ENCODE measurements at regions not wholly inside any gene's neighbourhood (a gene's known extent, or its start where the extent isn't known, plus 50 kb on each side); places are given as distances from the start of the nearest gene placed in this dataset.
A peak's percentile ranks its signal among the peaks of the same experiment; 100 is the strongest.

GRCh38 chr4:166229799-166230198 is 356.8 kb downstream of the TLL1 start:
- H3K4me1 Mint-ChIP-seq: no peaks in the 10 kb centered on the region
- no peaks in the 10 kb centered on the region for H3K36me3 Mint-ChIP-seq
- no peak for ATAC-seq (replicated peaks)
- H3K9me3 Mint-ChIP-seq: peaks cover 0 to 5% of the 10 kb centered on the region in 2 donors
- H3K27me3 Mint-ChIP-seq: no peaks in the 10 kb centered on the region
- H3K4me3 Mint-ChIP-seq: no peak overlapping the region
- no peak for DNase-seq
- no peak overlapping the region for H3K27ac Mint-ChIP-seq

DNA sequence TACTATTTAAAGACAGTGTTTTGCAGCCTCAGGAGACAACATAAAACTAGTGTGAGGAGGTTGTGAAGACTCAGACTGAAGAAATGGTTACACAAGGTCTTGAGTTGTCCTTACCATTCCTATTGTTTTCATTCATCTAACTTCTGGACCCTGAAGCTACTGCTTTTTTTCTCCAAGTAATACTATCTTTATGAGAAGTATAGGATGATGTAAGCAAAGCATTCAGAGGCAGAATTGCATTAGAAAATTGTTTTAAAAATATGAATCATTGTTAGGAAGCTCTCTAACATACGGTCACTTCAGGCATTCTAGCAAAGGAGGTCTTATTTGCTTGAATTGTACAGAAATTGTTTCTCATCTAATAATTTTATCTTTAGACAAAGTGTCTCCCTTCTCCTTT is 357.8 kb downstream of the TLL1 start:
- H3K27me3 Mint-ChIP-seq: no peaks in the 10 kb centered on the region
- peaks cover 0 to 5% of the 10 kb centered on the region in 2 donors for H3K9me3 Mint-ChIP-seq
- H3K4me1 Mint-ChIP-seq: no peaks in the 10 kb centered on the region
- ATAC-seq (replicated peaks) (no peak), DNase-seq (no peak)
- no peak overlapping the region for H3K27ac Mint-ChIP-seq
- no peaks in the 10 kb centered on the region for H3K36me3 Mint-ChIP-seq
- H3K4me3 Mint-ChIP-seq: no peak overlapping the region

DNA sequence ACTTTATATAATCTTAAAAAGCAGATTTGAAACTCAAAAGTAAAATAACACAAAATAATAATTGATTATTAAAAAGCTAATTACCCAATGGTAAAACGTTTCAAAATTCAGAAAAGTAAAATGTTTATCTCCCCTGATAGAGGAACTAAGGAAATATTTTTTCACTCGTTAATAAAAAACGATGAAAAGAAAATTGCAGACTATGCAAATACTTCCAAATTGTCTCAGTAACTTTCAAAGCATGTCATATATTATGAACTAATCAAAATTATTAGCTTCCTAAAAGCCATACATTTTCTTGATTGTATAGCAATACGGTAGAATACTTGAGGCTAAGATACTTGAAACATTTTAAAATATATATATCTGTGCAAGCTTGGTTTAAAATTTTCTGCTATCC is 366.3 kb downstream of the TLL1 start:
- peaks cover 0 to 8% of the 10 kb centered on the region in 2 donors for H3K9me3 Mint-ChIP-seq
- H3K4me3 Mint-ChIP-seq: no peak overlapping the region
- H3K27me3 Mint-ChIP-seq: no peaks in the 10 kb centered on the region
- no peaks in the 10 kb centered on the region for H3K4me1 Mint-ChIP-seq
- ATAC-seq (replicated peaks) (no peak), DNase-seq (no peak)
- H3K36me3 Mint-ChIP-seq: no peaks in the 10 kb centered on the region
- H3K27ac Mint-ChIP-seq: no peak overlapping the region

GRCh38 chr4:166252487-166253402 is 379.7 kb downstream of the TLL1 start:
- ATAC-seq (replicated peaks) (no peak), DNase-seq (no peak)
- Mint-ChIP-seq H3K27me3 (no peaks in the 10 kb centered on the region), H3K9me3 (no peaks in the 10 kb centered on the region), H3K27ac (no peak overlapping the region), H3K4me1 (no peaks in the 10 kb centered on the region), H3K4me3 (no peak overlapping the region), H3K36me3 (no peaks in the 10 kb centered on the region)

DNA sequence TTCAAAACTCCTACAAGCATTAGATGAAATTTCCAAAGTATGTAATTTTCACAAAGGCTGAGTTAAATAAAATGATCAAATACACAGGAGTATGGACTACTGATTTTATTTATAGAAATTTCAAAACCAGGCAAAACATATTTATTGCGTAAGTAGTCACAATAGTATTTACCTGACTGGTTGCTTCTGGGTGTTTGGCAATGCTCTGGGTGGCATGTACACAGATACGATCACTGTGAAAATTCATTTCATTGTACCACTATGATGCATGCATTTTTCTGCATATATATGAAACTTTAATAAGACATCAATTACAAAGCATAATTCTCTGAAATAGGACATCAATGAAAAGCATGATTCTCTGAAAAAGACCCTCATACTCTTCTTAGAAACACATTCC is 384.2 kb downstream of the TLL1 start:
- no peaks in the 10 kb centered on the region for H3K27me3 Mint-ChIP-seq
- H3K27ac Mint-ChIP-seq: no peak overlapping the region
- H3K9me3 Mint-ChIP-seq: no peaks in the 10 kb centered on the region
- DNase-seq (no peak), ATAC-seq (replicated peaks) (no peak)
- no peak overlapping the region for H3K4me3 Mint-ChIP-seq
- no peaks in the 10 kb centered on the region for H3K4me1 Mint-ChIP-seq
- no peaks in the 10 kb centered on the region for H3K36me3 Mint-ChIP-seq

DNA sequence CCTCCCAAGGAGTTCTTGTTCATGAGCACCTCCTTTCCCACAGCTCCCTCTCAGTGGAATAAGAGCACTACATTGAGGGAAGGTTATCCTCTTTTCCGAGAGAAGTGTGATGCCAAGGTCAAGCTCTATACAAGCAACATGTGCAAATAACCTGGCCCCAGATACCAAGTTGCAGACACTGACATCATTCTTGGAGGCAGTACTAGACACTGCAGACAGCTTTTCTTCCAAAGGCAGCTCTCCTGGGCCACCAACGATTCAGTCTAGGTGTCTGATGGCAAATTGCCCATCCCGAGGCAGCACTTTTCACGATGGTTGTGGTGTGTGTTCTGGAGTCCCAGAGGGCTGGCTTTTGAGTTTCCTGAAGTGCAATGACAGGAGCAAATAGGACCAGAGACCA is 384.9 kb downstream of the TLL1 start:
- ATAC-seq (replicated peaks) (peak in 1 of 2 donors; percentile 23), DNase-seq (no peak)
- no peaks in the 10 kb centered on the region for H3K4me1 Mint-ChIP-seq
- H3K27me3 Mint-ChIP-seq: no peaks in the 10 kb centered on the region
- H3K4me3 Mint-ChIP-seq: no peak overlapping the region
- H3K36me3 Mint-ChIP-seq: no peaks in the 10 kb centered on the region
- no peaks in the 10 kb centered on the region for H3K9me3 Mint-ChIP-seq
- no peak overlapping the region for H3K27ac Mint-ChIP-seq

DNA sequence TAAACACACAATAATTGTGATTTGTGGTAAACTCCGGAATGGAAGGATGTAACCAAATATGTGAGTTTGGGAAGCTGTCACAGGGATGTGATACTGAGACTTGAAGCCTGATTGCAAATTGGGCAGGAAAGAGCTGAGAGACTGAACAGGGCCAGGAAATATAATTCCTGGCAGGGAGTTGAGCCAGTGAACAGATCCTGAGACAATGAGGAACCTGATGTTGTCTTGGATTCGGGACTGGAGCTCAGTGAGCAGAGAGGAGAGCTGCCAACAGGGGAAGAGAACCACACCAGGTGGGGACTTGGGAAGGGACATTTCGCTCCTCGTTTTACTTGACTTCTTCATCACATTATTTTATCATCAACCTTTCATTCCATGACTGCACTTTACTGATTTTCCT is 386.0 kb downstream of the TLL1 start:
- no peak overlapping the region for H3K4me3 Mint-ChIP-seq
- no peaks in the 10 kb centered on the region for H3K4me1 Mint-ChIP-seq

DNA sequence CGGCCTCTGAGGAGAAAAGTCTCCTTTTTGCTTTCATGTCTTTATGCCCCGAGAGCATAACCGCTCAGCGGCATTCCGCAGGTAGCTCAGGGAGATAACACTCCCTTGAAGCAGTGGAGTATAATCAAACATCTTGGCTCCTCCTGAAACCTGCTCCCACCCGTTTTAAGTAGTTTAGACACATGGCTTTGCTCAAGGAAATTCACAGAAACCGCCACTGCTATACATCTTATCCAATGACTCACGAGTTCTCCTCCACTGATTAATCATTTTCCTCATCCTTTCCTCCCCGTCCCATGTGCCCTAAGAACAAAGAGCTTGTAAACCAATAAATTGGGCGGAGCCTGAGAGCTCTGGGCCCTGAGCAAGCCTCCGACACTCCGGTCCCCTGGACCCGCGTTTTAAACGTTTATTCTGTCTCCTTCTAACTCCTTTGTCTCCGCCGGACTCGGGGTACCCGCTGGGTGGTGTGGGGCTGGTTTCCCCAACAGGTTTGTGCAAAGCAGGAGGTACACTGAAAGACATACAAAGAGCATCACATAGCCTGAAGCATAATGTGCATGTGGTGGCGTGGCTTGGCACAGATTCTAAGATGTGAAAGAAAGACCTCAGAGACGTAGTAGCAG is 401.2 kb downstream of the TLL1 start:
- peaks cover 0 to 3% of the 10 kb centered on the region in 2 donors for H3K9me3 Mint-ChIP-seq
- H3K27ac Mint-ChIP-seq: no peak overlapping the region
- H3K36me3 Mint-ChIP-seq: no peaks in the 10 kb centered on the region
- no peaks in the 10 kb centered on the region for H3K27me3 Mint-ChIP-seq
- no peak for ATAC-seq (replicated peaks)
- H3K4me1 Mint-ChIP-seq: no peaks in the 10 kb centered on the region
- H3K4me3 Mint-ChIP-seq: no peak overlapping the region
- no peak for DNase-seq

More for the DNA sequence above, 386.0 kb downstream of the TLL1 start:
- DNase-seq: no peak
- Mint-ChIP-seq H3K27ac (no peak overlapping the region), H3K36me3 (no peaks in the 10 kb centered on the region), H3K27me3 (no peaks in the 10 kb centered on the region), H3K9me3 (no peaks in the 10 kb centered on the region)
- ATAC-seq (replicated peaks): no peak

GRCh38 chr4:166274775-166275174 is 401.7 kb downstream of the TLL1 start:
- H3K36me3 Mint-ChIP-seq: no peaks in the 10 kb centered on the region
- no peak overlapping the region for H3K27ac Mint-ChIP-seq
- ATAC-seq (replicated peaks): no peak
- DNase-seq: no peak
- H3K4me1 Mint-ChIP-seq: no peaks in the 10 kb centered on the region
- H3K4me3 Mint-ChIP-seq: no peak overlapping the region
- H3K9me3 Mint-ChIP-seq: peaks cover 0 to 3% of the 10 kb centered on the region in 2 donors
- no peaks in the 10 kb centered on the region for H3K27me3 Mint-ChIP-seq

GRCh38 chr4:166277401-166277800 is 404.4 kb downstream of the TLL1 start:
- H3K36me3 Mint-ChIP-seq: no peaks in the 10 kb centered on the region
- H3K27me3 Mint-ChIP-seq: no peaks in the 10 kb centered on the region
- no peaks in the 10 kb centered on the region for H3K4me1 Mint-ChIP-seq

DNA sequence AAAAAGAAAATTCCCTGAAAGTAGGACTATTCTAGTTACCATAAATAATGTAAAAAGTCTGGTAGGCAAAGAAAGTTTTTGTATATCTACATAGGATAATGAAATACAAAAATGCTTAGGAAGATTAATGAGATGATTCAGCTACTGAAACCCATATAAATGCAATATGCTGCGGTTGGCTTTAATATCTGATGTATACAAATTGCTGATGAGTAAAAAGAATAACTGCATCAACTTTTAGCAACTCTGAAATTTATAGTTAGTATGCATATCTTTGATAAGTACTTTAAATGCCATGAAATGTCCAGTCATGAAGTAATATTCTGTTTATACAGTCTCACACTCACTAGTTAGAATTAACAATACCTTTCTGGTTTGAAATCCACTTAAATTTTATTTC is 404.8 kb downstream of the TLL1 start:
- no peaks in the 10 kb centered on the region for H3K4me1 Mint-ChIP-seq
- no peaks in the 10 kb centered on the region for H3K27me3 Mint-ChIP-seq
- no peak overlapping the region for H3K4me3 Mint-ChIP-seq
- H3K36me3 Mint-ChIP-seq: no peaks in the 10 kb centered on the region
- peaks cover 0 to 3% of the 10 kb centered on the region in 2 donors for H3K9me3 Mint-ChIP-seq
- no peak overlapping the region for H3K27ac Mint-ChIP-seq
- DNase-seq: no peak
- ATAC-seq (replicated peaks): no peak

More at GRCh38 chr4:166277401-166277800, 404.4 kb downstream of the TLL1 start:
- DNase-seq (no peak), ATAC-seq (replicated peaks) (no peak)
- no peak overlapping the region for H3K27ac Mint-ChIP-seq
- peaks cover 0 to 3% of the 10 kb centered on the region in 2 donors for H3K9me3 Mint-ChIP-seq
- no peak overlapping the region for H3K4me3 Mint-ChIP-seq

DNA sequence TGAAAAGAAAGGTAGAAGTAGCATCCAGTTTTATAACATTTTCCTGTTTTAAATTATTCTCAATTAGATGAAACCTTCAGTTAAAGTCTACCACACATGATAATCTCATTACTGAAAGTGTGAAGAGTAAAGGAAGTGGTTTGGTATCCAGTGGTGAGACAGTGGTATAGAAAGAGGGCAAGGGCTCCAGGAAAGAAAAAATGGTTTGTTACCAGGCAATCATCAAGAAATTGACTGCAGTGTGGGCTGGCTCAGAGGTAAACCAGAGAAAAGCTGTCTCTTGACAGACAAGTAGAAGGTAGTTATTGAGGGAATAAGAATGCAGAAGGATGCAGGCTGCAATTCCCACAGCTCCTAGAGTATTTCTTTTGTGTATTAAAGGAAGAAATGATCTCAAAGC is 406.2 kb downstream of the TLL1 start:
- no peaks in the 10 kb centered on the region for H3K27me3 Mint-ChIP-seq
- peaks cover 0 to 1% of the 10 kb centered on the region in 2 donors for H3K9me3 Mint-ChIP-seq
- no peak for ATAC-seq (replicated peaks)
- DNase-seq: no peak
- no peaks in the 10 kb centered on the region for H3K36me3 Mint-ChIP-seq
- H3K27ac Mint-ChIP-seq: no peak overlapping the region
- no peaks in the 10 kb centered on the region for H3K4me1 Mint-ChIP-seq
- H3K4me3 Mint-ChIP-seq: no peak overlapping the region

DNA sequence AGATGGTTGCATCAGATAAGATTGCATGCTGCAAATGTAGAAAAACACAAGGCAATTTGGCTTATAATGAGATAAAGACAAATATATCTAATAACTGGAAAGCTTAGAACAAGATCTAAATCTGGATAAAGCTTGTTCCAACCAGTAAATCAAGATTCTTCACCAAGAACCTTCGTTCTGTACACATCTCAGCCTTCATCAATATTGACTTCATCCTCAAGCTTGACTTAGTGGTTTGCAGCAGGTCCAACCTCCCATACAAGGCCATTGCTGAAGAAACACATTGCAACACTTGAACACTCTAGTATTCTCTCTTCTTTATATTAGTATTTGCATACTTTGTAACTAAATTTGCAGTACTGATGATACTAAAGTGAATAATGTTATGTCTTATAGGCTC is 407.6 kb downstream of the TLL1 start:
- Mint-ChIP-seq H3K9me3 (no peaks in the 10 kb centered on the region), H3K27ac (no peak overlapping the region), H3K36me3 (no peaks in the 10 kb centered on the region), H3K4me3 (no peak overlapping the region), H3K4me1 (no peaks in the 10 kb centered on the region), H3K27me3 (no peaks in the 10 kb centered on the region)
- ATAC-seq (replicated peaks) (no peak), DNase-seq (no peak)

GRCh38 chr4:166282081-166282770 is 409.2 kb downstream of the TLL1 start:
- Mint-ChIP-seq H3K4me1 (no peaks in the 10 kb centered on the region), H3K27ac (no peak overlapping the region), H3K4me3 (no peak overlapping the region), H3K27me3 (no peaks in the 10 kb centered on the region), H3K36me3 (no peaks in the 10 kb centered on the region), H3K9me3 (no peaks in the 10 kb centered on the region)
- ATAC-seq (replicated peaks) (no peak), DNase-seq (no peak)

- no peaks in the 10 kb centered on the region for H3K9me3 Mint-ChIP-seq
- no peak overlapping the region for H3K4me3 Mint-ChIP-seq
- no peak overlapping the region for H3K27ac Mint-ChIP-seq
- ATAC-seq (replicated peaks): no peak
- H3K4me1 Mint-ChIP-seq: no peaks in the 10 kb centered on the region
- no peaks in the 10 kb centered on the region for H3K36me3 Mint-ChIP-seq
- DNase-seq: no peak
- no peaks in the 10 kb centered on the region for H3K27me3 Mint-ChIP-seq
Observed at GRCh38 chr4:166284221-166284620, 411.2 kb downstream of the TLL1 start.
